Gastrocnemius medialis (tissue), 4 donors: ENCODE measurements at regions not wholly inside any gene's neighbourhood (a gene's known extent, or its start where the extent isn't known, plus 50 kb on each side); places are given as distances from the start of the nearest gene placed in this dataset.

Experiments
- ATAC-seq, 2 donors: fragments of 150-250 bp; one replicate each; pipeline ENCODE4 v1.9.1; 2016
- DNase-seq, 2 donors: peaks; one replicate each; pipeline ENCODE4 v3.0.0-alpha.2; 2019
- H3K27ac ChIP-seq, 4 donors: fragments of 200-600 bp; sonication (generic); 1 replicate in 1 of 4; 2 replicates in 3 of 4; pipeline ENCODE4 v1.5.1; 2016 to 2018; ENCODE audit warnings: mild to moderate bottlenecking in 2 of 4, moderate library complexity in 1 of 4
- H3K27me3 ChIP-seq, 3 donors: fragments of 200-600 bp; sonication (generic) in 2 of 3; 1 replicate in 1 of 3; 2 replicates in 2 of 3; pipeline versions ENCODE4 v1.5.1 to v1.6.0; 2016 to 2019; ENCODE audit warnings: mild to moderate bottlenecking in 1 of 3, moderate library complexity in 1 of 3
- H3K36me3 ChIP-seq, 2 donors: fragments of 200-600 bp; sonication (generic) in 1 of 2; one replicate each; pipeline ENCODE4 v1.5.1; 2017 to 2018
- H3K4me1 ChIP-seq, 2 donors: fragments of 200-600 bp; sonication (generic) in 1 of 2; one replicate each; pipeline ENCODE4 v1.5.1; 2016 to 2017; ENCODE audit warnings: mild to moderate bottlenecking in 2 of 2
- H3K4me3 ChIP-seq, 4 donors: fragments of 200-600 bp; sonication (generic) in 3 of 4; 1 replicate in 1 of 4; 2 replicates in 3 of 4; pipeline ENCODE4 v1.5.1; 2016 to 2019; ENCODE audit warnings: mild to moderate bottlenecking in 2 of 4
- H3K9me3 ChIP-seq, 3 donors: fragments of 200-600 bp; sonication (generic) in 2 of 3; 1 replicate in 1 of 3; 2 replicates in 2 of 3; pipeline ENCODE4 v1.5.1; 2016 to 2019
- POLR2A ChIP-seq, 2 donors: fragments of 450-650 bp; IDR thresholded peaks; one replicate each; pipeline ENCODE4 v1.6.1; 2017; ENCODE audit warnings: antibody characterized with exemption in 2 of 2, mild to moderate bottlenecking in 2 of 2, moderate library complexity in 2 of 2
- in situ Hi-C, 4 donors: fragments of 200-750 bp; cut with MboI; loops; one replicate each; pipeline versions ENCODE4 v1.15.0 to v1.8.0; 2017; ENCODE audit warnings: low sequenced_read_pairs in 4 of 4
- intact Hi-C: fragments of 100-400 bp; cut with DNase I; formaldehyde crosslinking; loops from one replicate; pipeline ENCODE4 v1.15.1; 2023; ENCODE audit warnings: low total_unique reads
- TF ChIP-seq, protein P1 (sequence below), 5 experiments: fragments of 450-650 bp in 3 of 5; fragments of 200-600 bp in 2 of 5; sonication (generic) in 2 of 5; IDR thresholded peaks in 4 of 5; conservative IDR thresholded peaks in 1 of 5; 1 replicate in 4 of 5; 2 replicates in 1 of 5; pipeline ENCODE4 v1.5.1; 2016 to 2019; ENCODE audit warnings: antibody characterized with exemption in 5 of 5, mild to moderate bottlenecking in 3 of 5, moderate library complexity in 3 of 5

DNA sequence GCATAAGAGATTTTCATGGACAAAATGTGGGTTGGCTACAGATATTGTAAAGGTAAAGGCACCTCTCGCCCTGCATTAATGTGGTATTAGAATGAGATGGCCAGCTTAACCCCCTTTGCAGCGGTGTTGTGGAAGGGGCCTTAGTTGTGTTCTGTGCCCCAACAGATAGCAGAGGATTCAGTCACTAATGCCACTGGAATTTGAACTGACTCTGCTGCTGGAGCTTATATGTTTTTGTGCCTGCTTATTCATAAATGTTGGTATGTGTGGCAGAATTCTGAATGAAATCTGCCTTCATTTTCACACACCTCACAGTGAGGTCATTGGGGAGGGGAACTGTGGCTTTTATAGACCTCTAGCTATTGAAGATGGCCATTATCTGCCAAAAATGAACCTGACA is 90.7 kb upstream of the ITGA6 start:
- no peak overlapping the region for H3K27ac ChIP-seq
- in situ Hi-C loops (no loop called here), intact Hi-C loops (no loop called here)
- ATAC-seq (no peak), DNase-seq (no peak)
- H3K9me3 ChIP-seq, result no peaks in the 10 kb centered on the region
- TF ChIP-seq POLR2A (IDR thresholded peaks at IDR 0.05), result no peak
- TF ChIP-seq, protein P1, sequence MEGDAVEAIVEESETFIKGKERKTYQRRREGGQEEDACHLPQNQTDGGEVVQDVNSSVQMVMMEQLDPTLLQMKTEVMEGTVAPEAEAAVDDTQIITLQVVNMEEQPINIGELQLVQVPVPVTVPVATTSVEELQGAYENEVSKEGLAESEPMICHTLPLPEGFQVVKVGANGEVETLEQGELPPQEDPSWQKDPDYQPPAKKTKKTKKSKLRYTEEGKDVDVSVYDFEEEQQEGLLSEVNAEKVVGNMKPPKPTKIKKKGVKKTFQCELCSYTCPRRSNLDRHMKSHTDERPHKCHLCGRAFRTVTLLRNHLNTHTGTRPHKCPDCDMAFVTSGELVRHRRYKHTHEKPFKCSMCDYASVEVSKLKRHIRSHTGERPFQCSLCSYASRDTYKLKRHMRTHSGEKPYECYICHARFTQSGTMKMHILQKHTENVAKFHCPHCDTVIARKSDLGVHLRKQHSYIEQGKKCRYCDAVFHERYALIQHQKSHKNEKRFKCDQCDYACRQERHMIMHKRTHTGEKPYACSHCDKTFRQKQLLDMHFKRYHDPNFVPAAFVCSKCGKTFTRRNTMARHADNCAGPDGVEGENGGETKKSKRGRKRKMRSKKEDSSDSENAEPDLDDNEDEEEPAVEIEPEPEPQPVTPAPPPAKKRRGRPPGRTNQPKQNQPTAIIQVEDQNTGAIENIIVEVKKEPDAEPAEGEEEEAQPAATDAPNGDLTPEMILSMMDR (IDR thresholded peaks at IDR 0.05 in 4 of 5, conservative IDR thresholded peaks at IDR 0.05 in 1 of 5), result no peak
- no peaks in the 10 kb centered on the region for H3K36me3 ChIP-seq
- no peak overlapping the region for H3K4me3 ChIP-seq
- no peaks in the 10 kb centered on the region for H3K27me3 ChIP-seq
- H3K4me1 ChIP-seq, result peaks cover 21 to 24% of the 10 kb centered on the region in 2 donors

DNA sequence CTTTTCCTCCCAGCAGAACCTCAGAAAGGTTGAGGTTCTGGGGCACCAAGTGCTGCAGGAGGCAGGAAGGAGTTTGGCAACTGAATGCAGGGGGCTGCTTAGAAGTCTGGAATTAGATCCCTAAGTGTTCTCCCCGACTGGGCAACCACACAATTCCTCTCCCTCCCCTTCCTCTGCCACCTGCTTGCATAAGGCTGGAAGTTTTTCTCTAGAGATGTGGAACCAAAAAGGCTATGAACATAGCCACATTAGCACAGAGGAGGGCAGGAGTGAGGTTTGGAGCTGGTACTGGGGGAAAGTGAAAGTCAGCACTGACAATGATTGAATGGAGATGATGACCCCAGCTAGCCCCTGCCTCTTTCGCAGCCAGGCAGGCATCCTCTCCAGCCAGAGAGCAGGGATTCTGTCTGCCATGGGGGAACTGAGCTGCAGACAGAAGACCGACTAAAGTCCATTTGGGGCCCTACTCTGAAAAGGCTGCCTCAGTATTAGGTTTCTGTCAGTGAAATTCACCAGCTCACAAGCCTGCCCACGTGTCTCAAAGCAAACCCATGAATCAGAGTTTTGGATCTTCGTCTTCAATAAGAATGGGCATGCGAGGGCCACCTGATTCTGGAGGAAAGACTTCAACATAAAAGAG is 87.9 kb upstream of the ITGA6 start:
- peaks cover 19 to 21% of the 10 kb centered on the region in 2 donors for H3K4me1 ChIP-seq
- no peaks in the 10 kb centered on the region for H3K36me3 ChIP-seq
- in situ Hi-C loops, result no loop called here
- DNase-seq (peak in 1 of 2 donors; percentile 19), ATAC-seq (peak; percentile 85 to 87)
- no peaks in the 10 kb centered on the region for H3K27me3 ChIP-seq
- intact Hi-C loops, result loop anchor here (10.0 kb wide), 1 partner anchor 1915 kb away; no protein-coding TSS in a partner anchor
- no peak for TF ChIP-seq POLR2A (IDR thresholded peaks at IDR 0.05)
- TF ChIP-seq, protein P1 (IDR thresholded peaks at IDR 0.05 in 4 of 5, conservative IDR thresholded peaks at IDR 0.05 in 1 of 5), result no peak
- peak overlapping the region; percentile 46 to 68 (median 58) for H3K27ac ChIP-seq
- no peak overlapping the region for H3K4me3 ChIP-seq
- H3K9me3 ChIP-seq, result no peaks in the 10 kb centered on the region

DNA sequence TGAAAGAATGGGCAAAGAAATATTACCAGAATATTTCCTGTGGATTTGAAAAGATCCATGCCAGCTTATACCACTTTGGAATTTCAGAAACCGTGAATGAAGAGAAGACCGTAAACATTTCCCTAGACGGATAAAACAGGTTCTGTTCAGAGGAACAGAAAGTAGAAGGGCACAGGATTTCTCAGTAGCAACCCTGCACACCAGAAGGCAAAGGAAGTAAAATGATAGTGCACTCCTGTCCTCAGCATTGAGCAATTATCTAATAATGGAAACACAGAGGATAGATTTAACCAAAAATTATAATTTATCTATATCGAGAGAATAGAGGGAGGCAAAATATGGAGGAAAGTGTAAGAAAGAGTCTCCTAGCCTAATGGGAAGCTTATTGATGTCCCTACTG is 87.0 kb upstream of the ITGA6 start:
- peak overlapping the region in 3 of 4 donors; percentile 11 to 35 (median 12) for H3K4me3 ChIP-seq
- in situ Hi-C loops, result no loop called here
- TF ChIP-seq, protein P1 (IDR thresholded peaks at IDR 0.05 in 4 of 5, conservative IDR thresholded peaks at IDR 0.05 in 1 of 5), result no peak
- no peak for TF ChIP-seq POLR2A (IDR thresholded peaks at IDR 0.05)

DNA sequence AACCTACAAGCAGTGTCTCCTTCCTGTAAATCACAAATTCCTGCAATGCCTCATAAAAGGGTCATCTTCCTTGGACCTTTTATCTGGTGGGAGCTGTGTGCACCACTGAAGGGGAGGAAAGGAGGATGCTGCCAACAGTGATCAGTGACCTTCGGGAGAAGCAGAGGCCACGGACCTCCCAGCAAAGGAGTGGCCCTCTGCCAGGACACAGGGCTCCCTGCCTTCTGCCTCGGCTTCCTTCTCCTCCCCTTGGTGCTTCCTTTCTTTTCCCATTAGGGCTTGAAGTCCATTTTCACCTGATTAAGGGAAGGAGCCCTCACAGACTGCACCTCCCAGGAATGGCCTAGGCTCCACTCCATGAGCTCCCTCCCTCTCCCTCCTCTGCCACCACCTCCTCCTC is 85.3 kb upstream of the ITGA6 start:
- no peaks in the 10 kb centered on the region for H3K36me3 ChIP-seq
- peaks cover 19 to 21% of the 10 kb centered on the region in 2 donors for H3K4me1 ChIP-seq
- DNase-seq (no peak), ATAC-seq (no peak)
- peak overlapping the region in 3 of 4 donors; percentile 4 to 27 (median 8) for H3K27ac ChIP-seq
- no peaks in the 10 kb centered on the region for H3K27me3 ChIP-seq
- TF ChIP-seq, protein P1 (IDR thresholded peaks at IDR 0.05 in 4 of 5, conservative IDR thresholded peaks at IDR 0.05 in 1 of 5), result no peak
- TF ChIP-seq POLR2A (IDR thresholded peaks at IDR 0.05), result no peak
- intact Hi-C loops, result loop anchor here (10.0 kb wide), 1 partner anchor 1913 kb away; no protein-coding TSS in a partner anchor
- no peaks in the 10 kb centered on the region for H3K9me3 ChIP-seq
- no peak overlapping the region for H3K4me3 ChIP-seq
- in situ Hi-C loops, result no loop called here

More for the DNA sequence above, 87.0 kb upstream of the ITGA6 start:
- no peaks in the 10 kb centered on the region for H3K9me3 ChIP-seq
- H3K27me3 ChIP-seq, result no peaks in the 10 kb centered on the region
- H3K36me3 ChIP-seq, result no peaks in the 10 kb centered on the region
- peaks cover 19 to 21% of the 10 kb centered on the region in 2 donors for H3K4me1 ChIP-seq
- intact Hi-C loops, result loop anchor here (10.0 kb wide), 1 partner anchor 1914 kb away; no protein-coding TSS in a partner anchor
- ATAC-seq, result peak; percentile 48 to 84
- peak overlapping the region; percentile 46 to 68 (median 58) for H3K27ac ChIP-seq
- DNase-seq, result no peak
